ENCODE measurements at regions not wholly inside any gene's neighbourhood (a gene's known extent, or its start where the extent isn't known, plus 50 kb on each side); places are given as distances from the start of the nearest gene placed in this dataset.

DNA sequence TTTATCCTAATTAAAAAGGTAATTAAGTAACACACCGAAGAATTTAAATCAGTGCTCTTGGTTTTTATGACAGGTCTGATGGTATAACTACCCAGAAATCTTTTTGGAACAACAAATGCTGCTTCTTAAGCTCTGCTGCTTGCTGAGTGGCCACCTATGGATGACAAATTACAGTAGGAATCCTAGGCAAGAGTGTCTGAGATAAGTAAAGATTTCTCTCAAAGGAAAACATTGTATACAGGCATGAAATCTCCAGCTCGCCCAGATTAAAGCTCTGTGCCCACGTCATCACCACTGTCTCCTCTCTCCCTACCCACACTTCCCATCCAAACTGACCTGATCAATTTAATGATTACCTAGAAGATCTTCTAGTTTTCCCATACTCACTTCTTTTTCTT lies 1083.0 kb upstream of the MAP3K7 start:
- TF ChIP-seq CTCF (IDR thresholded peaks at IDR 0.05) (no peak), POLR2A (IDR thresholded peaks at IDR 0.05) (no peak)

Data from body of pancreas (tissue), 4 donors.